ENCODE measurements at regions not wholly inside any gene's neighbourhood (a gene's known extent, or its start where the extent isn't known, plus 50 kb on each side); places are given as distances from the start of the nearest gene placed in this dataset.
"Not testable (repeated sequence)": the region's sequence is repeated elsewhere in the genome, so short reads cannot be mapped to it uniquely, and the experiment has no call there.

DNA sequence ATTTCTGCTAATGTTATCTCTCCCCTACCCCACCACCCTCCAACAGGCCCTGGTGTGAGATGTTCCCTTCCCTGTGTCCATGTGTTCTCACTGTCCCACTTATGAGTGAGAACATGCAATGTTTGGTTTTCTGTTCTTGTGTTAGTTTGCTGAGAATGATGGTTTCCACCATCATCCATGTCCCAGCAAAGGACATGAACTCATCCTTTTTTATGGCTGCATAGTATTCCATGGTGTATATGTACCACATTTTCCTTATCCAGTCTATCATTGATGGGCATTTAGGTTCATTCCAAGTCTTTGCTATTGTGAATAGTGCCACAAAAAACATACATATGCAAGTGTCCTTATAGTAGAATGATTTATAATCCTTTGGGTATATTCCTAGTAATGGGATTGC, 104.5 kb downstream of the ZNF33B start:
- DNase-seq (ENCODE audit: extremely low spot score, unreplicated experiment); H3K4me3 Mint-ChIP-seq (ENCODE audit: unreplicated experiment); H3K4me1 Mint-ChIP-seq (ENCODE audit: unreplicated experiment); H3K27me3 Mint-ChIP-seq (ENCODE audit: unreplicated experiment); H3K27ac Mint-ChIP-seq (ENCODE audit: unreplicated experiment): not testable (repeated sequence)
- Mint-ChIP-seq H3K9me3 (ENCODE audit: unreplicated experiment) (peaks cover 57% of the 10 kb centered on the region), H3K36me3 (ENCODE audit: unreplicated experiment) (peaks cover 36% of the 10 kb centered on the region)

DNA sequence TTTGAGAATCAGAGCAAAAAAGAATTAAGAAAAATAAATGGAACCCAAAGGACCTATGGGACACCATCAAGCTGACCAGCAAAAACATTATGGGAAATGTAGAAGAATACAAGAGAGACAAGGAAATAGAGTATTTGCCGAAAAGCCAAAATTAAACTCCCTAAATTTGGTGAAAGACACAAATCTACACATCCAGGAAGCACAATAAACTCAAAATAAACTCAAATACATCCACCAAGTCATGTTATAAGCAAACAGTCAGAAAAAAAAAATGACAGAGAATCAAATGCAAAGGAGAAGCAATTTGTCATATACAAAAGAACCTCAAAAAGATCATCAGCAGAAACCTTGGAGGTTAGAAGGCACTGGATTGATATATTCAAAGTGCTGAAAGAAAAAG, 105.4 kb downstream of the ZNF33B start:
- H3K4me3 Mint-ChIP-seq (ENCODE audit: unreplicated experiment), result no peak overlapping the region
- no peaks in the 10 kb centered on the region for H3K4me1 Mint-ChIP-seq (ENCODE audit: unreplicated experiment)
- DNase-seq (ENCODE audit: extremely low spot score, unreplicated experiment), result no peak
- H3K9me3 Mint-ChIP-seq (ENCODE audit: unreplicated experiment), result peaks cover 48% of the 10 kb centered on the region
- no peaks in the 10 kb centered on the region for H3K27me3 Mint-ChIP-seq (ENCODE audit: unreplicated experiment)
- TF ChIP-seq, protein P1, sequence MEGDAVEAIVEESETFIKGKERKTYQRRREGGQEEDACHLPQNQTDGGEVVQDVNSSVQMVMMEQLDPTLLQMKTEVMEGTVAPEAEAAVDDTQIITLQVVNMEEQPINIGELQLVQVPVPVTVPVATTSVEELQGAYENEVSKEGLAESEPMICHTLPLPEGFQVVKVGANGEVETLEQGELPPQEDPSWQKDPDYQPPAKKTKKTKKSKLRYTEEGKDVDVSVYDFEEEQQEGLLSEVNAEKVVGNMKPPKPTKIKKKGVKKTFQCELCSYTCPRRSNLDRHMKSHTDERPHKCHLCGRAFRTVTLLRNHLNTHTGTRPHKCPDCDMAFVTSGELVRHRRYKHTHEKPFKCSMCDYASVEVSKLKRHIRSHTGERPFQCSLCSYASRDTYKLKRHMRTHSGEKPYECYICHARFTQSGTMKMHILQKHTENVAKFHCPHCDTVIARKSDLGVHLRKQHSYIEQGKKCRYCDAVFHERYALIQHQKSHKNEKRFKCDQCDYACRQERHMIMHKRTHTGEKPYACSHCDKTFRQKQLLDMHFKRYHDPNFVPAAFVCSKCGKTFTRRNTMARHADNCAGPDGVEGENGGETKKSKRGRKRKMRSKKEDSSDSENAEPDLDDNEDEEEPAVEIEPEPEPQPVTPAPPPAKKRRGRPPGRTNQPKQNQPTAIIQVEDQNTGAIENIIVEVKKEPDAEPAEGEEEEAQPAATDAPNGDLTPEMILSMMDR (IDR thresholded peaks at IDR 0.05), result no peak
- H3K27ac Mint-ChIP-seq (ENCODE audit: unreplicated experiment), result no peak overlapping the region
- peaks cover 27% of the 10 kb centered on the region for H3K36me3 Mint-ChIP-seq (ENCODE audit: unreplicated experiment)

DNA sequence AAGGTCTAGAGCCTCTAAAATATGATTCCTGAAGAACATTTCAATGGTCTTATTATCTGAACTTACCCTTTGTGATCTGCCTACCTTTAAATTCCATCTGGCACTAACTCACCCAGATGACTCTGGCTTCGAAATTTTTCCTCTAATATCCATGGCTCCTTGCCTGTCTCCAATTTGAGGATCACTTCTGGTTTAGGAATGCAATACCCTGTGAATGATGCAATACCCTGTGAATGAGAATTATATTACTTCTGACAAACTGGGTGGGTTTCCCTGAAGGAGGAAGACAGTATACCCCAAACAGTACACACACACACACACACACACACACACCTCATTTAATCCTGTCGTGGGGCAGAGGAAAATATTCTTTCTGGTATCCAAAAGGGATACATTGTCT, 115.3 kb downstream of the ZNF33B start:
- no peak overlapping the region for H3K27ac Mint-ChIP-seq (ENCODE audit: unreplicated experiment)
- no peak overlapping the region for H3K4me3 Mint-ChIP-seq (ENCODE audit: unreplicated experiment)
- DNase-seq (ENCODE audit: extremely low spot score, unreplicated experiment), result no peak
- no peaks in the 10 kb centered on the region for H3K4me1 Mint-ChIP-seq (ENCODE audit: unreplicated experiment)
- TF ChIP-seq, protein P1 (IDR thresholded peaks at IDR 0.05), result no peak
- peaks cover 65% of the 10 kb centered on the region for H3K36me3 Mint-ChIP-seq (ENCODE audit: unreplicated experiment)
- H3K27me3 Mint-ChIP-seq (ENCODE audit: unreplicated experiment), result no peaks in the 10 kb centered on the region
- H3K9me3 Mint-ChIP-seq (ENCODE audit: unreplicated experiment), result peaks cover 35% of the 10 kb centered on the region

DNA sequence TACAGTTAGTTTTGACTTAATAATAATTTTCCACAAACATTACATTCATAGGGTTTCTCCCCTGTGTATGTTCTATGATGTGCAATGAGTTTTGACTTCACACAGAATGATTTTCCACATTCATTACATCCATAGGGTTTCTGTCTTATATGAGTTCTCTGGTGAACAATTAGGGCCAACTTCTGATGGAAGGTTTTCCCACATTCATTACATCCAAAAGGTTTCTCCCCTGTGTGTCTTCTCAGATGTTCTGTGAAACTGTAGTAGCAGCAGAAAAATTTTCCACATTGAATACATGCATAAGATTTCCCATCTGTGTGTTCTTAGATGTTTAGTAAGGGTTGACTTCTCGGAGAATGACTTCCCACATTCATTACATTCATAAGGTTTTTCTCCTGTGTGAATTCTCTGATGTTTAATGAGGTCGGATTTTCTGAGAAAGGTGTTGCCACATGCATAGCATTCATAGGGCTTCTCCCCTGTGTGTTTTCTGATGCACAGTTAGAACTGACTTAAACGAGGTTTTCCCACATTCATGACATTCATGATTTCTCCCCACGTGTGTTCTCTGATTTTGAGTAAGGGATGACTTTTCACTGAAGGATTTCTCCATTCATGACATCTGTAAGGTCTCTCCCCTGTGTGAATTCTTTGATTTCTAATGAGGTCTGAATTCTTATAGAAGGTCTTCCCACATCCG, 118.5 kb downstream of the ZNF33B start:
- TF ChIP-seq, protein P1 (IDR thresholded peaks at IDR 0.05), result no peak
- Mint-ChIP-seq H3K36me3 (ENCODE audit: unreplicated experiment) (peaks cover 70% of the 10 kb centered on the region), H3K9me3 (ENCODE audit: unreplicated experiment) (peaks cover 50% of the 10 kb centered on the region), H3K27me3 (ENCODE audit: unreplicated experiment) (no peaks in the 10 kb centered on the region), H3K27ac (ENCODE audit: unreplicated experiment) (no peak overlapping the region), H3K4me1 (ENCODE audit: unreplicated experiment) (no peaks in the 10 kb centered on the region), H3K4me3 (ENCODE audit: unreplicated experiment) (no peak overlapping the region)
- no peak for DNase-seq (ENCODE audit: extremely low spot score, unreplicated experiment)

DNA sequence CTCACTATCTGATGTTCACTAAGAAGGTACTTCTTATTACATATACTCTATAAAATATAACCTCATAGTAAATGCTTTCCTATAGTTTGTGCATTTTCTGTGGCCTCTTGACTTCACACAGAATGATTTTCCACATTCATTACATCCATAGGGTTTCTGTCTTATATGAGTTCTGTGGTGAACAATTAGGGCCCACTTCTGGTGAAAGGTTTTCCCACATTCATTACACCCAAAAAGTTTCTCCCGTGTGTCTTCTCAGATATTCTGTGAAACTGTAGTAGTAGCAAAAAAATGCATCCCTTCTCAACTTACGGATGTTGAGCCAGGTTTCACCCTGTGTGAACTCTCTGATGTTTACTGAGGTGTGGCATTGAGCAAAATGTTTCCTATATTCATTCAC, 119.3 kb downstream of the ZNF33B start:
- DNase-seq (ENCODE audit: extremely low spot score, unreplicated experiment), result no peak
- no peaks in the 10 kb centered on the region for H3K4me1 Mint-ChIP-seq (ENCODE audit: unreplicated experiment)
- H3K27me3 Mint-ChIP-seq (ENCODE audit: unreplicated experiment), result no peaks in the 10 kb centered on the region
- peaks cover 50% of the 10 kb centered on the region for H3K9me3 Mint-ChIP-seq (ENCODE audit: unreplicated experiment)
- H3K27ac Mint-ChIP-seq (ENCODE audit: unreplicated experiment), result no peak overlapping the region
- no peak overlapping the region for H3K4me3 Mint-ChIP-seq (ENCODE audit: unreplicated experiment)
- TF ChIP-seq, protein P1 (IDR thresholded peaks at IDR 0.05), result no peak
- H3K36me3 Mint-ChIP-seq (ENCODE audit: unreplicated experiment), result peaks cover 64% of the 10 kb centered on the region

Measured in osteocyte (in vitro differentiated cells).